ENCODE measurements at regions not wholly inside any gene's neighbourhood (a gene's known extent, or its start where the extent isn't known, plus 50 kb on each side); places are given as distances from the start of the nearest gene placed in this dataset.

- peak in 1 of 42 donors; percentile 5 for DNase-seq
- intact Hi-C loops (cut with DNase I), result no loop called here
Observed at GRCh38 chr1:109827986-109828385, 64.3 kb upstream of the EPS8L3 start.

GRCh38 chr1:109827466-109827865 lies 63.7 kb upstream of the EPS8L3 start:
- intact Hi-C loops (cut with DNase I), result no loop called here
- DNase-seq, result peak in 2 of 42 donors; percentile 1 to 12

GRCh38 chr1:109826930-109827349 lies 63.2 kb upstream of the EPS8L3 start:
- intact Hi-C loops (cut with DNase I), result no loop called here
- peak in 3 of 42 donors; percentile 24 to 45 (median 26) for DNase-seq

GRCh38 chr1:109826446-109826845 lies 62.7 kb upstream of the EPS8L3 start:
- intact Hi-C loops (cut with DNase I), result no loop called here
- peak in 1 of 42 donors; percentile 38 for DNase-seq

- intact Hi-C loops (cut with DNase I), result no loop called here
- peak in 2 of 42 donors; percentile 4 to 24 for DNase-seq
Observed at GRCh38 chr1:109824349-109825115, 60.8 kb upstream of the EPS8L3 start.

- intact Hi-C loops (cut with DNase I), result no loop called here
- DNase-seq, result peak in 15 of 42 donors; percentile 21 to 68 (median 42)
Observed at GRCh38 chr1:109823543-109824348, 60.0 kb upstream of the EPS8L3 start.

- intact Hi-C loops (cut with DNase I), result no loop called here
- DNase-seq, result peak in 2 of 42 donors; percentile 8 to 28
Observed at GRCh38 chr1:109822749-109823542, 59.2 kb upstream of the EPS8L3 start.

GRCh38 chr1:109821831-109822745 lies 58.4 kb upstream of the EPS8L3 start:
- intact Hi-C loops (cut with DNase I), result no loop called here
- DNase-seq, result peak in 2 of 42 donors; percentile 14 to 43

GRCh38 chr1:109821221-109821669 lies 57.5 kb upstream of the EPS8L3 start:
- peak in 4 of 42 donors; percentile 28 to 44 (median 35) for DNase-seq
- intact Hi-C loops (cut with DNase I), result no loop called here

- peak in 2 of 42 donors; percentile 10 to 37 for DNase-seq
- intact Hi-C loops (cut with DNase I), result no loop called here
Observed at GRCh38 chr1:109819906-109820305, 56.2 kb upstream of the EPS8L3 start.

GRCh38 chr1:109818988-109819764 lies 55.5 kb upstream of the EPS8L3 start:
- DNase-seq, result peak in 2 of 42 donors; percentile 13 to 40
- intact Hi-C loops (cut with DNase I), result no loop called here

- peak in 3 of 42 donors; percentile 16 to 43 (median 38) for DNase-seq
- intact Hi-C loops (cut with DNase I), result no loop called here
Observed at GRCh38 chr1:109818271-109818987, 54.7 kb upstream of the EPS8L3 start.

GRCh38 chr1:109817881-109818270 lies 54.2 kb upstream of the EPS8L3 start:
- peak in 1 of 42 donors; percentile 4 for DNase-seq
- intact Hi-C loops (cut with DNase I), result no loop called here

- no peak for DNase-seq
- intact Hi-C loops (cut with DNase I), result no loop called here
Observed at GRCh38 chr1:109816975-109817535, 53.3 kb upstream of the EPS8L3 start.

- peak in 11 of 42 donors; percentile 19 to 59 (median 44) for DNase-seq
- intact Hi-C loops (cut with DNase I), result no loop called here
Observed at GRCh38 chr1:109816175-109816811, 52.6 kb upstream of the EPS8L3 start.

GRCh38 chr1:109815809-109816174 lies 52.1 kb upstream of the EPS8L3 start:
- peak in 3 of 42 donors; percentile 11 to 36 (median 16) for DNase-seq
- intact Hi-C loops (cut with DNase I), result no loop called here

Measured in head of caudate nucleus (tissue), 42 donors.